ENCODE measurements at regions not wholly inside any gene's neighbourhood (a gene's known extent, or its start where the extent isn't known, plus 50 kb on each side); places are given as distances from the start of the nearest gene placed in this dataset.

DNA sequence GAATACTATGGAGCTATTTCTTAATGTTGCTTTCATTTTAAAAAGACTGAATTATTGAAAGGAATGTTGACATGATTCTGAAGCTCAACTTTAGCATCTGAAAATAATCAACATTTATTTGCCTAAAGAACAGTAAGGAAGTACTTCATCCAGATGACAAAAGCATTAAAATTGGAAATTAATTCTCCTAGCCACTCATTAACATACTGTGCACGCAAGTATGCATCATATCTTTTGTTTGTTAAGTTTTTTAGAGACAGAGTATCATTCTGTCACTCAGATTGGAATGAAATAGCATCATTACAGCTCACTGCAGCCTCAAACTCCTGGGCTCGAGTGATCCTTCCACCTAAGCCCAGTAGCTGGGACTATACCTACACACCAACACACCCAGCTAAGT lies 632.1 kb upstream of the ALCAM start:
- no peak for DNase-seq (ENCODE audit: extremely low read depth, low read depth)
- H3K4me3 ChIP-seq (replicated peaks; ENCODE audit: low read depth, low read length): no peak overlapping the region
- TF ChIP-seq, protein P1, sequence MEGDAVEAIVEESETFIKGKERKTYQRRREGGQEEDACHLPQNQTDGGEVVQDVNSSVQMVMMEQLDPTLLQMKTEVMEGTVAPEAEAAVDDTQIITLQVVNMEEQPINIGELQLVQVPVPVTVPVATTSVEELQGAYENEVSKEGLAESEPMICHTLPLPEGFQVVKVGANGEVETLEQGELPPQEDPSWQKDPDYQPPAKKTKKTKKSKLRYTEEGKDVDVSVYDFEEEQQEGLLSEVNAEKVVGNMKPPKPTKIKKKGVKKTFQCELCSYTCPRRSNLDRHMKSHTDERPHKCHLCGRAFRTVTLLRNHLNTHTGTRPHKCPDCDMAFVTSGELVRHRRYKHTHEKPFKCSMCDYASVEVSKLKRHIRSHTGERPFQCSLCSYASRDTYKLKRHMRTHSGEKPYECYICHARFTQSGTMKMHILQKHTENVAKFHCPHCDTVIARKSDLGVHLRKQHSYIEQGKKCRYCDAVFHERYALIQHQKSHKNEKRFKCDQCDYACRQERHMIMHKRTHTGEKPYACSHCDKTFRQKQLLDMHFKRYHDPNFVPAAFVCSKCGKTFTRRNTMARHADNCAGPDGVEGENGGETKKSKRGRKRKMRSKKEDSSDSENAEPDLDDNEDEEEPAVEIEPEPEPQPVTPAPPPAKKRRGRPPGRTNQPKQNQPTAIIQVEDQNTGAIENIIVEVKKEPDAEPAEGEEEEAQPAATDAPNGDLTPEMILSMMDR (IDR thresholded peaks at IDR 0.05; ENCODE audit: low read depth, low read length, missing control alignments): no peak

- TF ChIP-seq, protein P1 (IDR thresholded peaks at IDR 0.05; ENCODE audit: low read depth, low read length, missing control alignments): no peak
- no peak overlapping the region for H3K4me3 ChIP-seq (replicated peaks; ENCODE audit: low read depth, low read length)
- no peak for DNase-seq (ENCODE audit: extremely low read depth, low read depth)
Observed at GRCh38 chr3:104735691-104736090, 631.0 kb upstream of the ALCAM start.

- TF ChIP-seq, protein P1 (IDR thresholded peaks at IDR 0.05; ENCODE audit: low read depth, low read length, missing control alignments): no peak
- DNase-seq (ENCODE audit: extremely low read depth, low read depth): no peak
- no peak overlapping the region for H3K4me3 ChIP-seq (replicated peaks; ENCODE audit: low read depth, low read length)
Observed at GRCh38 chr3:104738271-104738670, 628.4 kb upstream of the ALCAM start.

GRCh38 chr3:104740874-104741379 lies 625.8 kb upstream of the ALCAM start:
- DNase-seq (ENCODE audit: extremely low read depth, low read depth): no peak
- TF ChIP-seq, protein P1 (IDR thresholded peaks at IDR 0.05; ENCODE audit: low read depth, low read length, missing control alignments): no peak
- no peak overlapping the region for H3K4me3 ChIP-seq (replicated peaks; ENCODE audit: low read depth, low read length)

GRCh38 chr3:104742044-104742443 lies 624.7 kb upstream of the ALCAM start:
- no peak overlapping the region for H3K4me3 ChIP-seq (replicated peaks; ENCODE audit: low read depth, low read length)
- TF ChIP-seq, protein P1 (IDR thresholded peaks at IDR 0.05; ENCODE audit: low read depth, low read length, missing control alignments): no peak

DNA sequence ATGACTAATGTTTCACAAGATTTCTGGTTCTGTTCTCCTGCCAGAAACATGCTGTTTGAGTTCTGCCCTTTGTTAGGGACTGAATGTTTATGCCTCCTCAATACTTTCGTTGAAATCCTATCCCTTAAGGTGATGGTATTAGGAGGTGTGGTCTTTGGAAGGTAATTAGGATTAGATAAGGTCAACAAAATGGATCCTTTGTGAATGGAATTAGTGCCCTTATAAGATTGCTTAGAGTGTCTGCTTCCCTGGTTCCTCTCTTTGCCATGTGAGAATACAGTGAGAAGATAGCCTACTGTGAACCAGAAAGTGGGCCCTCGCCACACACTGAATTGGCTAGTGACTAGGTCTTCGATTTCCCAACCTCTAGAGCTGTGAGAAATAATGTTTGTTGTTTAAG lies 621.4 kb upstream of the ALCAM start:
- TF ChIP-seq, protein P1 (IDR thresholded peaks at IDR 0.05; ENCODE audit: low read depth, low read length, missing control alignments): no peak
- H3K4me3 ChIP-seq (replicated peaks; ENCODE audit: low read depth, low read length): no peak overlapping the region
- DNase-seq (ENCODE audit: extremely low read depth, low read depth): no peak

More at GRCh38 chr3:104742044-104742443, 624.7 kb upstream of the ALCAM start:
- no peak for DNase-seq (ENCODE audit: extremely low read depth, low read depth)

DNA sequence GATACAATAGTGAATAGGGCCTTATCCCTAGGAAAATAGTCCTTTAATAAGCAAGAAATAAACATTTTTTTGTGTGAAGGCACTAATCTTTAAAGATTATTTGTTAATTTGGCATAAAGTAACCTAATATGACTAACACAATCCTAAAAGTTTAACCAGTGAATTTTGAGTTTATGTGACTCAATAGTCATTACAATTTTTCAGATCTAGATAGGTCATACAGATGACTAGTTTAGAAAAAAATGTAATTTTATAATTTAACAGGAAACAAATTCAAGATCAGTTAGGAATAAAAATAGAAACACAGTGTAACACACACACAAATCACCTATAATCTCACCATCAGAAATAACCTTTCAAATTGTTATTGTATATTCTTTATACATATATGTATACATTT lies 620.7 kb upstream of the ALCAM start:
- H3K4me3 ChIP-seq (replicated peaks; ENCODE audit: low read depth, low read length): no peak overlapping the region
- TF ChIP-seq, protein P1 (IDR thresholded peaks at IDR 0.05; ENCODE audit: low read depth, low read length, missing control alignments): no peak
- DNase-seq (ENCODE audit: extremely low read depth, low read depth): no peak

Data from HFF-Myc (cell line).